NCI-H2227 treated with DMSO at 0.1 percent for 48 hours (cell line): ENCODE measurements at regions not wholly inside any gene's neighbourhood (a gene's known extent, or its start where the extent isn't known, plus 50 kb on each side); places are given as distances from the start of the nearest gene placed in this dataset.

ENCODE experiments used
- DNase-seq: peaks from one replicate; lab custom pipeline; 2025; lab: John Stamatoyannopoulos, UW

- DNase-seq, result no peak
Observed at GRCh38 chr4:4808086-4808485, 51.4 kb upstream of the MSX1 start.

- DNase-seq, result no peak
Observed at GRCh38 chr4:4805887-4806286, 53.6 kb upstream of the MSX1 start.

- DNase-seq, result no peak
Observed at GRCh38 chr4:4803912-4804296, 55.6 kb upstream of the MSX1 start.

- no peak for DNase-seq
Observed at GRCh38 chr4:4803216-4803911, 56.1 kb upstream of the MSX1 start.

- no peak for DNase-seq
Observed at GRCh38 chr4:4800646-4801408, 58.6 kb upstream of the MSX1 start.

GRCh38 chr4:4794421-4794820, 65.0 kb upstream of the MSX1 start:
- DNase-seq, result no peak

GRCh38 chr4:4792466-4792865, 67.0 kb upstream of the MSX1 start:
- DNase-seq, result no peak

GRCh38 chr4:4791299-4792111, 68.0 kb upstream of the MSX1 start:
- no peak for DNase-seq

GRCh38 chr4:4789462-4789861, 70.0 kb upstream of the MSX1 start:
- no peak for DNase-seq

- DNase-seq, result no peak
Observed at GRCh38 chr4:4788573-4788972, 70.9 kb upstream of the MSX1 start.

GRCh38 chr4:4787421-4787820, 72.0 kb upstream of the MSX1 start:
- DNase-seq, result no peak

GRCh38 chr4:4784379-4784778, 75.1 kb upstream of the MSX1 start:
- DNase-seq, result no peak

- DNase-seq, result no peak
Observed at GRCh38 chr4:4783847-4784246, 75.6 kb upstream of the MSX1 start.

- DNase-seq, result no peak
Observed at GRCh38 chr4:4782969-4783368, 76.5 kb upstream of the MSX1 start.

- no peak for DNase-seq
Observed at GRCh38 chr4:4781936-4782707, 77.3 kb upstream of the MSX1 start.

- no peak for DNase-seq
Observed at GRCh38 chr4:4780729-4781244, 78.7 kb upstream of the MSX1 start.

- no peak for DNase-seq
Observed at GRCh38 chr4:4779486-4779885, 80.0 kb upstream of the MSX1 start.

- no peak for DNase-seq
Observed at GRCh38 chr4:4779054-4779453, 80.4 kb upstream of the MSX1 start.

- DNase-seq, result no peak
Observed at GRCh38 chr4:4778554-4778953, 80.9 kb upstream of the MSX1 start.

GRCh38 chr4:4776934-4777333, 82.5 kb upstream of the MSX1 start:
- no peak for DNase-seq

- no peak for DNase-seq
Observed at GRCh38 chr4:4776335-4776734, 83.1 kb upstream of the MSX1 start.

- no peak for DNase-seq
Observed at GRCh38 chr4:4775493-4776004, 83.9 kb upstream of the MSX1 start.
